M059J (cell line): ENCODE measurements at regions not wholly inside any gene's neighbourhood (a gene's known extent, or its start where the extent isn't known, plus 50 kb on each side); places are given as distances from the start of the nearest gene placed in this dataset.
"Not testable (repeated sequence)": the region's sequence is repeated elsewhere in the genome, so short reads cannot be mapped to it uniquely, and the experiment has no call there.

ENCODE experiments used
- DNase-seq: peaks from one replicate; pipeline ENCODE4 v3.0.0-alpha.2; 2012; ENCODE audit warnings: low read depth

GRCh38 chr7:121563177-121563576 lies 167.1 kb upstream of the FAM3C start:
- no peak for DNase-seq

- DNase-seq = peak; percentile 46
Measured at GRCh38 chr7:121562259-121562658, 166.2 kb upstream of the FAM3C start.

- peak; percentile 21 for DNase-seq
Measured at GRCh38 chr7:121561717-121562116, 165.6 kb upstream of the FAM3C start.

- no peak for DNase-seq
Measured at GRCh38 chr7:121560267-121560990, 164.3 kb upstream of the FAM3C start.

GRCh38 chr7:121558288-121558687 lies 162.2 kb upstream of the FAM3C start:
- no peak for DNase-seq

- DNase-seq = peak; percentile 84
Measured at GRCh38 chr7:121557034-121557892, 161.2 kb upstream of the FAM3C start.

- DNase-seq = no peak
Measured at GRCh38 chr7:121555558-121555957, 159.4 kb upstream of the FAM3C start.

GRCh38 chr7:121547544-121548092 lies 151.5 kb upstream of the FAM3C start:
- DNase-seq = peak; percentile 64

- no peak for DNase-seq
Measured at GRCh38 chr7:121546632-121547543, 150.8 kb upstream of the FAM3C start.

- DNase-seq = peak; percentile 51
Measured at GRCh38 chr7:121545418-121545817, 149.3 kb upstream of the FAM3C start.

GRCh38 chr7:121544726-121545125 lies 148.6 kb upstream of the FAM3C start:
- DNase-seq = peak; percentile 99

- peak; percentile 59 for DNase-seq
Measured at GRCh38 chr7:121544238-121544637, 148.1 kb upstream of the FAM3C start.

- DNase-seq = no peak
Measured at GRCh38 chr7:121541457-121541856, 145.3 kb upstream of the FAM3C start.

GRCh38 chr7:121540138-121540537 lies 144.0 kb upstream of the FAM3C start:
- DNase-seq = no peak

GRCh38 chr7:121537031-121537430 lies 140.9 kb upstream of the FAM3C start:
- DNase-seq = peak; percentile 19

- peak; percentile 42 for DNase-seq
Measured at GRCh38 chr7:121531175-121532070, 135.3 kb upstream of the FAM3C start.

- DNase-seq = peak; percentile 100
Measured at GRCh38 chr7:121530227-121531174, 134.4 kb upstream of the FAM3C start.

- DNase-seq = no peak
Measured at GRCh38 chr7:121529003-121529402, 132.9 kb upstream of the FAM3C start.

GRCh38 chr7:121526210-121526609 lies 130.1 kb upstream of the FAM3C start:
- DNase-seq = not testable (repeated sequence)
